Uterus (tissue), 3 donors: ENCODE measurements at regions not wholly inside any gene's neighbourhood (a gene's known extent, or its start where the extent isn't known, plus 50 kb on each side); places are given as distances from the start of the nearest gene placed in this dataset.

Experiments used
- DNase-seq, 2 donors: peaks; one replicate each; pipeline ENCODE4 v3.0.0-alpha.2; 2019 to 2020
- H3K27ac ChIP-seq, 2 donors: fragments of 200-600 bp; sonication (generic); 1 replicate in 1 of 2; 2 replicates in 1 of 2; pipeline ENCODE4 v1.5.1; 2016 to 2018
- H3K27me3 ChIP-seq, 2 donors: fragments of 200-600 bp; sonication (generic); one replicate each; pipeline ENCODE4 v1.5.1; 2018 to 2019; ENCODE audit warnings: control low read depth in 1 of 2
- H3K36me3 ChIP-seq, 2 donors: fragments of 200-600 bp; sonication (generic); one replicate each; pipeline ENCODE4 v1.5.1; 2019; ENCODE audit warnings: control low read depth in 1 of 2
- H3K4me1 ChIP-seq, 2 donors: fragments of 200-600 bp; sonication (generic); one replicate each; pipeline ENCODE4 v1.5.1; 2018 to 2019; ENCODE audit warnings: control low read depth in 1 of 2
- H3K4me3 ChIP-seq, 2 donors: fragments of 200-600 bp; sonication (generic); 1 replicate in 1 of 2; 2 replicates in 1 of 2; pipeline ENCODE4 v1.5.1; 2018 to 2019; ENCODE audit warnings: mild to moderate bottlenecking in 1 of 2
- H3K9me3 ChIP-seq, 2 donors: fragments of 200-600 bp; sonication (generic); one replicate each; pipeline ENCODE4 v1.5.1; 2019; ENCODE audit warnings: control low read depth in 1 of 2
- CTCF ChIP-seq, 4 experiments: fragments of 200-600 bp in 2 of 4; fragments of 450-650 bp in 2 of 4; sonication (generic) in 2 of 4; IDR thresholded peaks; one replicate each; pipeline ENCODE4 v1.5.1; 2016 to 2019; ENCODE audit warnings: antibody characterized with exemption in 4 of 4, mild to moderate bottlenecking in 2 of 4, moderate library complexity in 1 of 4
- POLR2A ChIP-seq, 2 donors: fragments of 450-650 bp; IDR thresholded peaks; one replicate each; pipeline ENCODE4 v1.6.1; 2016; ENCODE audit warnings: antibody characterized with exemption in 2 of 2, mild to moderate bottlenecking in 1 of 2, moderate library complexity in 1 of 2
- intact Hi-C: fragments of 100-400 bp; cut with DNase I; formaldehyde crosslinking; loops from one replicate; pipeline ENCODE4 v1.15.1; 2023; ENCODE audit warnings: low total_unique reads
- donor health status: DM: yes; HTN: yes; CAD: no.

DNA sequence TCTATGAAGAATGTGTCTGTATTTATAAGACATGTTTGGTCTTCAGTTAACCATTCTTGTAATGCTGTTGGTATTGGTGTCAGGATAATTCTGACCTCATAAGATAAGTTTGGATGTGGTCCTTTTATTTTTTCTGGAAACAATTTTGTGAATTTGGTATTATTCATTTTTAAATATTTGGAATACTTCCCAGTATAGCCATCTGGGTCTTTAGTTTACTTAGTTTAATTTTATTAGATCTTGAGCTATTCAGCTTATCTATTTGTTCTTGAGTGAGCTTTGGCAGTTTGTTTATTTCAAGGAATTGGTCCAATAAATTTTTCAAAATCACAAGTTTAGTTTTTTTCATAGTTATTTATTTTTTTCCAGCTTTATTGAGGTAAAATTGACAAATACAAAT, 335.4 kb upstream of the PCDH20 start:
- no peak for DNase-seq
- H3K27me3 ChIP-seq, result no peaks in the 10 kb centered on the region
- intact Hi-C loops, result no loop called here
- no peaks in the 10 kb centered on the region for H3K36me3 ChIP-seq
- H3K4me1 ChIP-seq, result no peaks in the 10 kb centered on the region
- no peak overlapping the region for H3K4me3 ChIP-seq
- no peak overlapping the region for H3K27ac ChIP-seq
- no peaks in the 10 kb centered on the region for H3K9me3 ChIP-seq
- TF ChIP-seq CTCF (IDR thresholded peaks at IDR 0.05) (no peak), POLR2A (IDR thresholded peaks at IDR 0.05) (no peak)

GRCh38 chr13:61738236-61738750, 322.6 kb upstream of the PCDH20 start:
- H3K27me3 ChIP-seq, result no peaks in the 10 kb centered on the region
- intact Hi-C loops, result no loop called here
- no peak for DNase-seq
- no peak overlapping the region for H3K4me3 ChIP-seq
- no peak overlapping the region for H3K27ac ChIP-seq
- no peaks in the 10 kb centered on the region for H3K9me3 ChIP-seq
- H3K4me1 ChIP-seq, result no peaks in the 10 kb centered on the region
- no peaks in the 10 kb centered on the region for H3K36me3 ChIP-seq
- TF ChIP-seq CTCF (IDR thresholded peaks at IDR 0.05) (no peak), POLR2A (IDR thresholded peaks at IDR 0.05) (no peak)

GRCh38 chr13:61734683-61735082, 319.0 kb upstream of the PCDH20 start:
- TF ChIP-seq CTCF (IDR thresholded peaks at IDR 0.05), result no peak
- H3K4me1 ChIP-seq, result no peaks in the 10 kb centered on the region
- H3K36me3 ChIP-seq, result no peaks in the 10 kb centered on the region
- H3K9me3 ChIP-seq, result no peaks in the 10 kb centered on the region
- no peak for DNase-seq
- no peak overlapping the region for H3K27ac ChIP-seq
- no peaks in the 10 kb centered on the region for H3K27me3 ChIP-seq
- no peak overlapping the region for H3K4me3 ChIP-seq
- intact Hi-C loops, result no loop called here

DNA sequence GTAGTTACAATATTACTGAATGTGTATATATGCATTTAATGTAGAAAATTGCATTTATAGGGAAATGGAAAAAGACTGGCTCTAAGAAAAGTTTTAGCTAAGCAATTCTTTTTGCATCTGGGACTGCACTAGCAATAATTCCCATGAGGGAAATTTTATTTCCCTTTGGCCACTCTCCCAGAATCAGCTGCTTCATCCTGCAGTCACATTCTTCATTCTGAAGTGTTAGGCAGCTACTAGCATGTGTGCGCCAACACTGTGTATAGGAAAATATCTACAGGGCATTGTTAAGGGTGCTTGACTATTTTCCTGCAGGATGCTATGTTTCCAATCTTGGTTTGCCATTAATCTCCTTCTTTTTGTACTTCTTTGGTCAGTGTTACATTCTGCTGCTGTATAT, 312.8 kb upstream of the PCDH20 start:
- no peaks in the 10 kb centered on the region for H3K9me3 ChIP-seq
- intact Hi-C loops, result no loop called here
- no peaks in the 10 kb centered on the region for H3K36me3 ChIP-seq
- no peak for TF ChIP-seq CTCF (IDR thresholded peaks at IDR 0.05)
- TF ChIP-seq POLR2A (IDR thresholded peaks at IDR 0.05), result no peak
- H3K27ac ChIP-seq, result no peak overlapping the region
- no peak overlapping the region for H3K4me3 ChIP-seq
- peaks cover 0 to 3% of the 10 kb centered on the region in 2 donors for H3K4me1 ChIP-seq
- no peaks in the 10 kb centered on the region for H3K27me3 ChIP-seq
- no peak for DNase-seq

DNA sequence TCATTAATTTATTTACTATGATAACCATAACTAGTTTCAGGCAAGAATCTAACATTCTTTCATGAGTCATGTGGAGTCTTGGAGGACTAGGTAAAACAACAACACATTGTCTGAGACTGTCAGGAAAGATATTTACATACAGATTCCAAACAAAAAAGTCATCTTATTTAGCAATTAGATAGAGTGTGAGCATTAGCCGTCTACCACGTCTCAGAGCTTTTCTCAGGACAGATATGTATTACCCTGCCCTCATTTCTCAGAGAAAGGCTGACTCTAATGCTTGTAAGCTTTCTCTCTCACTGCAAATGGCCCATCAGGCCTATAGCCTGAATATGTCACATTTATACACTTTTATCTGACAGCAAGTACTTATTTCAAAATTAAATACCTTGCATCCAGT, 312.1 kb upstream of the PCDH20 start:
- no peak for TF ChIP-seq CTCF (IDR thresholded peaks at IDR 0.05)
- TF ChIP-seq POLR2A (IDR thresholded peaks at IDR 0.05), result no peak
- DNase-seq, result no peak
- H3K4me1 ChIP-seq, result peaks cover 0 to 3% of the 10 kb centered on the region in 2 donors
- no peaks in the 10 kb centered on the region for H3K9me3 ChIP-seq
- H3K4me3 ChIP-seq, result no peak overlapping the region
- H3K27me3 ChIP-seq, result no peaks in the 10 kb centered on the region
- H3K27ac ChIP-seq, result no peak overlapping the region
- intact Hi-C loops, result no loop called here
- H3K36me3 ChIP-seq, result no peaks in the 10 kb centered on the region
